ENCODE measurements at regions not wholly inside any gene's neighbourhood (a gene's known extent, or its start where the extent isn't known, plus 50 kb on each side); places are given as distances from the start of the nearest gene placed in this dataset.

- H3K27ac ChIP-seq (ENCODE audit: insufficient read length, low read depth, low read length) = no peak overlapping the region
- DNase-seq = no peak
- H3K36me3 Mint-ChIP-seq (ENCODE audit: insufficient read depth in 1 of 3, low read depth in 3 of 3) = no peaks in the 10 kb centered on the region
- no peaks in the 10 kb centered on the region; the same call in 1 of the 2 replicates for H3K4me1 ChIP-seq (ENCODE audit: insufficient read depth, low read length)
- H3K23ac ChIP-seq (ENCODE audit: insufficient read length, low read depth, low read length) = no peak overlapping the region
- H3K9me3 ChIP-seq (ENCODE audit: control insufficient read depth, low read depth, low read length) = no peaks in the 10 kb centered on the region
- H4K8ac ChIP-seq (replicated peaks; ENCODE audit: insufficient read length, low read depth, low read length) = no peak overlapping the region
- no peak overlapping the region for H3K56ac ChIP-seq (ENCODE audit: insufficient read length, low read depth, low read length)
- H4K20me1 ChIP-seq (ENCODE audit: control insufficient read depth, insufficient read depth, insufficient read length) = no peaks in the 10 kb centered on the region
- no peak overlapping the region for H3K4me2 ChIP-seq (ENCODE audit: insufficient read depth, insufficient read length, low read length)
- no peak overlapping the region for H2BK20ac ChIP-seq (ENCODE audit: low read depth, low read length, poor library complexity, severe bottlenecking)
- no peak overlapping the region for H3K18ac ChIP-seq (ENCODE audit: insufficient read length, low read depth, low read length)
- no peaks in the 10 kb centered on the region for H3K79me1 ChIP-seq (ENCODE audit: insufficient read depth, low read depth, low read length, poor library complexity, severe bottlenecking)
- H2BK15ac ChIP-seq (ENCODE audit: low read depth, low read length) = no peak overlapping the region
- H3T11ph ChIP-seq (ENCODE audit: low read length) = no peak overlapping the region
- no peak overlapping the region for H3K27ac Mint-ChIP-seq
- no peak overlapping the region for H2BK12ac ChIP-seq (ENCODE audit: insufficient read length, low read depth, low read length)
- H4K91ac ChIP-seq (ENCODE audit: insufficient read length, low read depth, low read length) = no peak overlapping the region
- no peak for TF ChIP-seq CTCF (conservative IDR thresholded peaks at IDR 0.05)
- H3K9ac ChIP-seq (ENCODE audit: extremely low read depth, insufficient read length, low read length) = no peak overlapping the region
- peaks cover 9 to 10% of the 10 kb centered on the region in 2 experiments for H3K4me1 Mint-ChIP-seq
- no peak overlapping the region for H3K4me3 Mint-ChIP-seq
- WGBS (ENCODE audit: extremely low coverage, insufficient read length, low lambda C conversion rate) = no CpG with 5 or more reads among the region's 3 CpGs
- H2BK120ac ChIP-seq (ENCODE audit: low read depth, low read length, poor library complexity, severe bottlenecking) = no peak overlapping the region
- H3K23me2 ChIP-seq (ENCODE audit: insufficient read length, low read depth, low read length, poor library complexity, severe bottlenecking) = no peaks in the 10 kb centered on the region
- no peaks in the 10 kb centered on the region for H3K79me2 ChIP-seq (ENCODE audit: insufficient read depth, low read length)
- no peak overlapping the region for H3K14ac ChIP-seq (ENCODE audit: insufficient read depth, low read length)
- no peak overlapping the region for H2AFZ ChIP-seq (ENCODE audit: low read length)
- no peaks in the 10 kb centered on the region for H3K9me3 Mint-ChIP-seq
- 0 out of 2 replicates have a peak, but pooled peaks cover 2% of the 10 kb centered on the region for H3K27me3 Mint-ChIP-seq (ENCODE audit: low read depth)
- H4K5ac ChIP-seq (ENCODE audit: insufficient read length, low read depth, low read length) = no peak overlapping the region
- no peak overlapping the region for H2BK5ac ChIP-seq (ENCODE audit: insufficient read length, low read length)
- no peaks in the 10 kb centered on the region for H3K27me3 ChIP-seq (ENCODE audit: insufficient read depth, low read length)
- H2AK5ac ChIP-seq (ENCODE audit: insufficient read length, low read length) = no peak overlapping the region
- H3K4ac ChIP-seq (ENCODE audit: low read depth, low read length) = no peak overlapping the region
These were observed 109.9 kb upstream of the DAB2 start for GRCh38 chr5:39534690-39535089.

All from H9 (cell line).